GM12865 (cell line): ENCODE measurements at regions not wholly inside any gene's neighbourhood (a gene's known extent, or its start where the extent isn't known, plus 50 kb on each side); places are given as distances from the start of the nearest gene placed in this dataset.

ENCODE experiments used
- DNase-seq: peaks from one replicate; pipeline ENCODE4 v3.0.0; 2010; ENCODE audit warnings: low read depth
- H3K4me3 ChIP-seq: 2 replicates; pipeline ENCODE4 v1.5.1; 2011; ENCODE audit warnings: mild to moderate bottlenecking, low read depth, low read length, control low read depth
- TF ChIP-seq, protein P1 (sequence below): IDR thresholded peaks from 2 replicates; pipeline ENCODE4 v1.5.1; 2011; ENCODE audit warnings: low read length, control low read depth, low read depth, inconsistent platforms; ENCODE audit not compliant: insufficient read depth; ENCODE audit errors: missing control alignments

- H3K4me3 ChIP-seq, result no peak overlapping the region
- DNase-seq, result peak; percentile 45
- TF ChIP-seq, protein P1, sequence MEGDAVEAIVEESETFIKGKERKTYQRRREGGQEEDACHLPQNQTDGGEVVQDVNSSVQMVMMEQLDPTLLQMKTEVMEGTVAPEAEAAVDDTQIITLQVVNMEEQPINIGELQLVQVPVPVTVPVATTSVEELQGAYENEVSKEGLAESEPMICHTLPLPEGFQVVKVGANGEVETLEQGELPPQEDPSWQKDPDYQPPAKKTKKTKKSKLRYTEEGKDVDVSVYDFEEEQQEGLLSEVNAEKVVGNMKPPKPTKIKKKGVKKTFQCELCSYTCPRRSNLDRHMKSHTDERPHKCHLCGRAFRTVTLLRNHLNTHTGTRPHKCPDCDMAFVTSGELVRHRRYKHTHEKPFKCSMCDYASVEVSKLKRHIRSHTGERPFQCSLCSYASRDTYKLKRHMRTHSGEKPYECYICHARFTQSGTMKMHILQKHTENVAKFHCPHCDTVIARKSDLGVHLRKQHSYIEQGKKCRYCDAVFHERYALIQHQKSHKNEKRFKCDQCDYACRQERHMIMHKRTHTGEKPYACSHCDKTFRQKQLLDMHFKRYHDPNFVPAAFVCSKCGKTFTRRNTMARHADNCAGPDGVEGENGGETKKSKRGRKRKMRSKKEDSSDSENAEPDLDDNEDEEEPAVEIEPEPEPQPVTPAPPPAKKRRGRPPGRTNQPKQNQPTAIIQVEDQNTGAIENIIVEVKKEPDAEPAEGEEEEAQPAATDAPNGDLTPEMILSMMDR, result peak; percentile 54
Measured at GRCh38 chr2:122300758-122301157, 545.3 kb downstream of the TSN start.

DNA sequence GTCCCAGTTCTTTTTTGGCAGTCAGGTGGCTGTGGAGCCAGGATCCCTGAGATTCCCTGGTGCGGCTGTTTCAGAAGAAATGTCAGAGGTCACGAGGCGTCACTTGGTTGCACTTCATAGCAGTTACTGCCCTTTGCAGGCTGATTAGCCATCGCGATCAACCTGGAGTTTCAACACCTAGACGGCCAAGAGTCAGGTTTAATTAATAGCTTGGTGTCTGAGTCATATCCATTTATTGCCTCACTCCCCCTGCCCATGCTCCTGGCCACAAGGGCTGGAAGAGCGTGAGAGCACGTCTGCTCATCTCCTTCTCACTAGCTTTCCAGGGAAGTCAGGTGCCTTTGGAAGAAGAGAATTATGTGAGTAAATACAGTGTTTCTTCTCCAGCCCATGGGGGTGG lies 552.3 kb downstream of the TSN start:
- no peak overlapping the region for H3K4me3 ChIP-seq
- no peak for DNase-seq
- TF ChIP-seq, protein P1, result no peak

DNA sequence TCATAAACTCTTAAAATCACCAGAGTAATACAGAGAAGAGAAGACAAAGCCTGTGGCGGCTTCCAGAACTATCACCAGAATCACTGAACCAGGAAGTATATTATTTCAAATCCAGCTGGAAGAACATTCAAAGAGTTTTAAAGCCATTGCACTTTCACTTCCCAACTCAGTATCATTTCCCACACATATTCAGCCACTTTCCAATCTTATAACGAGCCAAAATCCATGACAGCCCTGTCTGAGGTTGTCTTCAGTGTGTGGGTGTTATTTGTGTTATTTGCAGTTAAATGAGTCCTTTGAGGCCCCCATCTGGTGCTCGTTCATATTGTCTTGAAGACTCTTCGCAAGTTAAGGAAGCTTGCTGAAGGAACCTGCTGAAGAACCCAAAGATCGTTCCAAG lies 559.9 kb downstream of the TSN start:
- TF ChIP-seq, protein P1, result no peak
- DNase-seq, result no peak
- no peak overlapping the region for H3K4me3 ChIP-seq

- TF ChIP-seq, protein P1, result no peak
- no peak overlapping the region for H3K4me3 ChIP-seq
- no peak for DNase-seq
Measured at GRCh38 chr2:122319539-122320132, 564.2 kb downstream of the TSN start.

DNA sequence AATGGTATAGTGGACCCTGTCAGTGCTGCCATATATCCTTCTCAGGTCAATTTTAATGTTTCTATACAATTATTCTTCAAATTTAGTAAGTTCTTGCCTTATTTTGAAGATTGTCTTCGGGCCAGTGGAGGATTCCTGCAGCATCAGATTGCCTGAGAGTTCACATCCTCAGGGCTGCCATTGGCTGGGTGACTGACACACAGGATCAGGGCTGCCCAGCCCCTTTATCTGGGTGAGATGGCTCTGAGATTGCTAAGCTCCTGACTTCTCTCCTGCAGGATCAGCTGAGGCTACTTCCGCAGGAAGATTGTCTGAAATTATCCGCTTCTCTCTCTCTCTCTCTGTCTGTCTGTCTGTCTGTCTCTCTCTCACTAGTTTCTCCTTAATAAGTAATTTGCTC lies 567.4 kb downstream of the TSN start:
- TF ChIP-seq, protein P1, result no peak
- no peak overlapping the region for H3K4me3 ChIP-seq
- no peak for DNase-seq

DNA sequence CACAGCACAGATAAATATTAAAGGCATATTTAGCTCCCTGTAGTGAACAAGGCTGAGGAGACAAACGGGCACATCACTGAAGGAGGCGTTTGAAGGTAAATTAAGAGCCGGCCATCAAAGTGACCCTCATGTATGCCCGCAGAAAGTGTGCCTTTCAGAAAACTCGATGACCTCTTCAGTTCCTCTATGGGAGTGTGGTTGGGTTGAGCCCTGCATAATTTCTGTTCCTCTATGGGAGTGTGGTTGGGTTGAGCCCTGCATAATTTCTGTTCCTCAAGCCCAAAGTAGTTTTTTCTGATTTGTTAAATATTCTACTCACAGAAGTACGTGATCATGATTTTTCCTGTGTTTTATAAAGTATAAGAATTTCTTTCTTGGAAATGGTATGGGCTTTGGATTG lies 568.5 kb downstream of the TSN start:
- TF ChIP-seq, protein P1, result no peak
- no peak overlapping the region for H3K4me3 ChIP-seq
- no peak for DNase-seq

GRCh38 chr2:122326471-122326870 lies 571.0 kb downstream of the TSN start:
- no peak for DNase-seq
- TF ChIP-seq, protein P1, result no peak
- H3K4me3 ChIP-seq, result no peak overlapping the region
